Kidney (tissue), 13 donors: ENCODE measurements at regions not wholly inside any gene's neighbourhood (a gene's known extent, or its start where the extent isn't known, plus 50 kb on each side); places are given as distances from the start of the nearest gene placed in this dataset.

ENCODE experiments used
- DNase-seq, 5 donors: peaks; one replicate each; pipeline ENCODE4 v3.0.0-alpha.2; 2013 to 2020
- FAIRE-seq: peaks from 2 replicates; lab custom pipeline; 2012; peaks lifted over from hg19 to GRCh38; lab: Jason Lieb, UNC
- H3K27ac ChIP-seq, 2 donors: one replicate each; pipeline ENCODE4 v1.7.0; 2013; ENCODE audit warnings: low read depth in 2 of 2, low read length in 2 of 2, inconsistent platforms in 1 of 2
- H3K27me3 ChIP-seq: one replicate; pipeline ENCODE4 v1.7.1; 2013; ENCODE audit warnings: low read length, inconsistent platforms; ENCODE audit not compliant: control insufficient read depth, insufficient read depth
- H3K36me3 ChIP-seq, 3 donors: one replicate each; pipeline versions ENCODE4 v1.7.0 to v1.7.1; 2013; ENCODE audit warnings: low read length in 3 of 3, control low read depth in 1 of 3, inconsistent platforms in 1 of 3; ENCODE audit not compliant: insufficient read depth in 3 of 3, control insufficient read depth in 2 of 3
- H3K4me1 ChIP-seq, 3 donors: one replicate each; pipeline versions ENCODE4 v1.7.0 to v1.7.1; 2013; ENCODE audit warnings: low read length in 3 of 3, inconsistent platforms in 1 of 3, low read depth in 1 of 3; ENCODE audit not compliant: control insufficient read depth in 2 of 3, insufficient read depth in 2 of 3
- H3K4me3 ChIP-seq, 3 donors: one replicate each; pipeline versions ENCODE4 v1.7.0 to v1.8.1; 2013; ENCODE audit warnings: low read length in 3 of 3, control low read depth in 1 of 3, inconsistent platforms in 1 of 3
- H3K9ac ChIP-seq, 3 donors: one replicate each; pipeline versions ENCODE4 v1.7.0 to v1.7.1; 2013; ENCODE audit warnings: low read length in 3 of 3, control low read depth in 1 of 3, inconsistent platforms in 1 of 3
- H3K9me3 ChIP-seq, 3 donors: one replicate each; pipeline versions ENCODE4 v1.7.0 to v1.7.1; 2013; ENCODE audit warnings: low read length in 3 of 3, control low read depth in 1 of 3, inconsistent platforms in 1 of 3; ENCODE audit not compliant: control insufficient read depth in 2 of 3, insufficient read depth in 1 of 3
- CTCF ChIP-seq: IDR thresholded peaks from 3 replicates; pipeline ENCODE4 v1.5.1; 2012; ENCODE audit warnings: mild to moderate bottlenecking, moderate library complexity, borderline replicate concordance; ENCODE audit not compliant: insufficient read depth; ENCODE audit errors: extremely low read depth
- intact Hi-C: fragments of 100-400 bp; cut with DNase I; formaldehyde crosslinking; loops from one replicate; pipeline ENCODE4 v1.11.1; 2022
- donor health status: control.
- donor health status: control.
- donor health status: control.
- donor health status: control.
- donor health status: control.
- donor health status: DM: yes; HTN: yes; CAD: no.
- donor health status: Normal renal cell carcinoma (clear cell type).

- Histone ChIP-seq H3K4me3 (no peak overlapping the region), H3K9ac (no peak overlapping the region), H3K9me3 (no peaks in the 10 kb centered on the region), H3K36me3 (no peaks in the 10 kb centered on the region), H3K4me1 (no peaks in the 10 kb centered on the region), H3K27me3 (no peaks in the 10 kb centered on the region), H3K27ac (no peak overlapping the region)
- FAIRE-seq: no peak
- TF ChIP-seq CTCF: no peak
- DNase-seq: no peak
- intact Hi-C loops: no loop called here
These were observed 1055.6 kb upstream of the FBXO33 start for GRCh38 chr14:40487824-40488223.

- Histone ChIP-seq H3K9ac (no peak overlapping the region), H3K4me1 (no peaks in the 10 kb centered on the region), H3K4me3 (no peak overlapping the region), H3K27ac (no peak overlapping the region), H3K27me3 (no peaks in the 10 kb centered on the region), H3K9me3 (no peaks in the 10 kb centered on the region), H3K36me3 (no peaks in the 10 kb centered on the region)
- TF ChIP-seq CTCF: no peak
- intact Hi-C loops: no loop called here
- DNase-seq (no peak), FAIRE-seq (peak; percentile 63)
These were observed 1053.5 kb upstream of the FBXO33 start for GRCh38 chr14:40485688-40486087.

GRCh38 chr14:40476005-40476404, 1043.8 kb upstream of the FBXO33 start:
- no peaks in the 10 kb centered on the region for H3K27me3 ChIP-seq
- intact Hi-C loops: no loop called here
- DNase-seq (no peak), FAIRE-seq (no peak)
- no peak for TF ChIP-seq CTCF
- H3K27ac ChIP-seq: no peak overlapping the region
- no peaks in the 10 kb centered on the region for H3K4me1 ChIP-seq
- peaks cover 0 to 13% (median 8%) of the 10 kb centered on the region in 3 donors for H3K9me3 ChIP-seq
- H3K4me3 ChIP-seq: no peak overlapping the region
- H3K36me3 ChIP-seq: no peaks in the 10 kb centered on the region
- H3K9ac ChIP-seq: no peak overlapping the region

- H3K27ac ChIP-seq: no peak overlapping the region
- H3K9ac ChIP-seq: no peak overlapping the region
- intact Hi-C loops: no loop called here
- no peaks in the 10 kb centered on the region for H3K36me3 ChIP-seq
- H3K27me3 ChIP-seq: no peaks in the 10 kb centered on the region
- DNase-seq (no peak), FAIRE-seq (no peak)
- no peak overlapping the region for H3K4me3 ChIP-seq
- H3K4me1 ChIP-seq: no peaks in the 10 kb centered on the region
- TF ChIP-seq CTCF: no peak
- peaks cover 0 to 2% (median 0%) of the 10 kb centered on the region in 3 donors for H3K9me3 ChIP-seq
These were observed 1035.7 kb upstream of the FBXO33 start for GRCh38 chr14:40467969-40468368.
